HEK293 (cell line): ENCODE measurements at regions not wholly inside any gene's neighbourhood (a gene's known extent, or its start where the extent isn't known, plus 50 kb on each side); places are given as distances from the start of the nearest gene placed in this dataset.

ENCODE experiments used
- CTCF ChIA-PET: fragments of 350-600 bp; formaldehyde crosslinking; extraction: SDS; loops from one replicate; lab custom pipeline; 2021; ENCODE audit warnings: antibody characterized with exemption; lab: Yijun Ruan, JAX
- POLR2A ChIA-PET: fragments of 300-600 bp; formaldehyde crosslinking; extraction: SDS; loops from one replicate; lab custom pipeline; 2020; ENCODE audit warnings: antibody characterized with exemption, inconsistent platforms; lab: Yijun Ruan, JAX
- H3K27ac ChIP-seq: fragments of 200-500 bp; sonication (Bioruptor generic); 2 replicates; pipeline ENCODE4 v1.5.1; 2014; ENCODE audit warnings: low read depth, low read length, control low read depth, inconsistent platforms; ENCODE audit errors: extremely low read depth
- H3K36me3 ChIP-seq, 2 experiments: fragments of 200-500 bp in 1 of 2; sonication (Bioruptor generic) in 1 of 2; 1 replicate in 1 of 2; 2 replicates in 1 of 2; pipeline ENCODE4 v1.5.1; 2014 to 2017; ENCODE audit warnings: inconsistent platforms in 2 of 2, low read length in 2 of 2; ENCODE audit not compliant: control insufficient read depth in 2 of 2, insufficient read depth in 1 of 2
- H3K4me1 ChIP-seq: fragments of 200-500 bp; sonication (Bioruptor generic); 2 replicates; pipeline ENCODE4 v1.5.1; 2014; ENCODE audit warnings: mild to moderate bottlenecking, low read length, inconsistent platforms; ENCODE audit not compliant: control insufficient read depth, insufficient read depth
- H3K4me3 ChIP-seq: 2 replicates; pipeline ENCODE4 v1.5.1; 2011; ENCODE audit warnings: low read depth, mild to moderate bottlenecking, control low read depth, low read length, moderate library complexity
- H3K9me3 ChIP-seq: fragments of 200-500 bp; sonication (Bioruptor generic); 2 replicates; pipeline ENCODE4 v1.5.1; 2014; ENCODE audit warnings: low read depth, low read length, inconsistent platforms; ENCODE audit not compliant: control insufficient read depth, insufficient read depth
- GFI1B ChIP-seq: fragments of 450-650 bp; formaldehyde crosslinking; IDR thresholded peaks from 2 replicates; pipeline ENCODE4 v1.5.1; 2016; ENCODE audit warnings: missing biosample characterization, missing genetic modification characterization
- GLI4 ChIP-seq: fragments of 450-650 bp; formaldehyde crosslinking; IDR thresholded peaks from 2 replicates; pipeline ENCODE4 v1.5.1; 2016; ENCODE audit warnings: missing biosample characterization, missing genetic modification characterization
- KLF1 ChIP-seq: fragments of 450-650 bp; formaldehyde crosslinking; IDR thresholded peaks from 2 replicates; pipeline ENCODE4 v1.5.1; 2016; ENCODE audit warnings: missing biosample characterization, missing genetic modification characterization
- SCRT2 ChIP-seq: fragments of 450-650 bp; formaldehyde crosslinking; IDR thresholded peaks from 2 replicates; pipeline ENCODE4 v1.5.1; 2016; ENCODE audit warnings: missing biosample characterization, missing genetic modification characterization
- TCF7L2 ChIP-seq: IDR thresholded peaks from 2 replicates; pipeline ENCODE4 v1.6.1; 2011; ENCODE audit warnings: low read depth, mild to moderate bottlenecking, inconsistent platforms, low read length, moderate library complexity, borderline replicate concordance
- ZNF133 ChIP-seq: fragments of 450-650 bp; formaldehyde crosslinking; IDR thresholded peaks from 2 replicates; pipeline ENCODE4 v1.5.1; 2016; ENCODE audit warnings: missing biosample characterization, missing genetic modification characterization
- ZNF19 ChIP-seq: fragments of 450-650 bp; formaldehyde crosslinking; IDR thresholded peaks from 2 replicates; pipeline ENCODE4; 2016; ENCODE audit warnings: missing biosample characterization, missing genetic modification characterization, low read depth
- ZNF248 ChIP-seq: fragments of 450-650 bp; formaldehyde crosslinking; IDR thresholded peaks from 2 replicates; pipeline ENCODE4 v1.5.1; 2017; ENCODE audit warnings: missing biosample characterization, missing genetic modification characterization
- ZNF274 ChIP-seq, 2 experiments: fragments of 200-500 bp in 1 of 2; fragments of 450-650 bp in 1 of 2; sonication (Bioruptor generic) in 1 of 2; formaldehyde crosslinking in 1 of 2; IDR thresholded peaks; 2 replicates each; pipeline versions ENCODE4 v1.5.1 to v1.6.1; 2014 to 2016; ENCODE audit warnings: borderline replicate concordance in 1 of 2, inconsistent platforms in 1 of 2, low read length in 1 of 2, missing biosample characterization in 1 of 2, missing genetic modification characterization in 1 of 2
- ZNF530 ChIP-seq: fragments of 450-650 bp; formaldehyde crosslinking; IDR thresholded peaks from 2 replicates; pipeline ENCODE4 v1.5.1; 2016; ENCODE audit warnings: low read depth, missing biosample characterization, missing genetic modification characterization
- ZNF664 ChIP-seq: fragments of 450-650 bp; formaldehyde crosslinking; IDR thresholded peaks from 2 replicates; pipeline ENCODE4 v1.5.1; 2016; ENCODE audit warnings: missing biosample characterization, missing genetic modification characterization
- ZNF701 ChIP-seq: fragments of 450-650 bp; formaldehyde crosslinking; IDR thresholded peaks from 2 replicates; pipeline ENCODE4 v1.5.1; 2016; ENCODE audit warnings: missing biosample characterization, missing genetic modification characterization
- ZNF768 ChIP-seq: fragments of 450-650 bp; formaldehyde crosslinking; IDR thresholded peaks from 2 replicates; pipeline ENCODE4 v1.5.1; 2018; ENCODE audit warnings: missing biosample characterization, mild to moderate bottlenecking, missing genetic modification characterization
- ZNF777 ChIP-seq: fragments of 450-650 bp; formaldehyde crosslinking; IDR thresholded peaks from 2 replicates; pipeline ENCODE4 v1.5.1; 2017; ENCODE audit warnings: missing biosample characterization, missing genetic modification characterization, borderline replicate concordance
- ZNF830 ChIP-seq: fragments of 450-650 bp; IDR thresholded peaks from 2 replicates; pipeline ENCODE4 v1.5.0; 2018; ENCODE audit warnings: missing biosample characterization, missing genetic modification characterization, low read depth, mild to moderate bottlenecking, moderate library complexity
- ZNF837 ChIP-seq: fragments of 450-650 bp; formaldehyde crosslinking; IDR thresholded peaks from 2 replicates; pipeline ENCODE4 v1.5.1; 2016; ENCODE audit warnings: missing biosample characterization, missing genetic modification characterization
- ZSCAN23 ChIP-seq: fragments of 450-650 bp; formaldehyde crosslinking; IDR thresholded peaks from 2 replicates; pipeline ENCODE4 v1.5.1; 2016; ENCODE audit warnings: missing biosample characterization, missing genetic modification characterization
- ZXDB ChIP-seq: fragments of 450-650 bp; formaldehyde crosslinking; IDR thresholded peaks from 2 replicates; pipeline ENCODE4 v1.5.1; 2016; ENCODE audit warnings: missing biosample characterization, missing genetic modification characterization
- TF ChIP-seq, protein P1 (sequence below): fragments of 450-650 bp; formaldehyde crosslinking; IDR thresholded peaks from 2 replicates; pipeline ENCODE4 v1.5.1; 2016; ENCODE audit warnings: missing biosample characterization, missing genetic modification characterization
- TF ChIP-seq, protein P2 (sequence below): fragments of 450-650 bp; formaldehyde crosslinking; optimal IDR thresholded peaks from 2 replicates; pipeline ENCODE3; 2016; ENCODE audit warnings: missing biosample characterization, mild to moderate bottlenecking, missing genetic modification characterization
- TF ChIP-seq, protein P3 (sequence below): fragments of 450-650 bp; formaldehyde crosslinking; IDR thresholded peaks from 2 replicates; pipeline ENCODE4 v1.5.1; 2016; ENCODE audit warnings: missing biosample characterization, missing genetic modification characterization
- TF ChIP-seq, protein P4 (sequence below): IDR thresholded peaks from 2 replicates; pipeline ENCODE4 v1.6.1; 2011; ENCODE audit warnings: mild to moderate bottlenecking, low read depth, low read length, borderline replicate concordance
- TF ChIP-seq, protein P5 (sequence below): fragments of 450-650 bp; formaldehyde crosslinking; IDR thresholded peaks from 2 replicates; pipeline ENCODE4 v1.5.1; 2017; ENCODE audit warnings: missing biosample characterization, missing genetic modification characterization

DNA sequence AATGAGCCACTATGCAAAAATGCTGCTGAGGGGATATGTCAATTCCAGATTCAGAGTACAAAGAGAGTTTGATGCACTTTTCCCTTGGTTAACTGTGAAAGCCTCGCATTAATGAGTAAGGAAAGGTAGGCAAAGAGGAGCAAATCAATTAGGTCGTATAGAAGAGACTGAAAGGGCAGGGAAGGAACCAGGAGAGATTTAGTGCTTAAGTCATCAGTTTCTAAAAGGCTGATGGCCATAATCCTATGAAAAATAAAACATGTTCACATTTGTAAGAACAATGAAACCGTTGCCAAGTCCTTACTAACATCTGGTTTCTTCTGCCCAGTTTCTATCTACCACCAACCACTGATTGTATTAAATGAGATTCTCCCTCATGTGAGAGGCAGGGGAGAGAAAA, 118.4 kb upstream of the PALMD start (continued):
- no peak for TF ChIP-seq ZNF133 (tag by site-specific recombination)
- no peak for TF ChIP-seq ZNF664
- TF ChIP-seq GLI4 (tag by site-specific recombination): no peak
- no peak for TF ChIP-seq ZNF830

DNA sequence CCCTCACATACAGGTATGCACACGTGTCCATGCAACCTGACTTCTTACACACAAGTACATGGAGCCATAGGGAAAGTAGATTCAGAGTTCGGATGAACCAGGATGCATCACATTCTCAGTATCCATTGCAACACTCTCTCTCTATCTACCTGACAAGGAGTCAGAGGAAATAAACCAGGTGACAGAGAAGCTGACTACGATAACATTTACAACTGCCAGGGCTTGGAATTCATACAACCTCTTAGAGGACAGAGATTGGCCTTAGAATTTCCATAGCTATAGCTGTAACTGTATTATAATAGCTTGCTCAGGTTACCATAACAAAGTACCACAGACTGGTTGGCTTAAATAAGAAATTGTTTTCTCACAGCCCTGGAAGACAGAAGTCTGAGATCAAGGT, 116.9 kb upstream of the PALMD start:
- ChIA-PET POLR2A (no interaction called here), CTCF (no interaction called here)
- Histone ChIP-seq H3K9me3 (no peaks in the 10 kb centered on the region), H3K27ac (no peak overlapping the region), H3K36me3 (no peaks in the 10 kb centered on the region), H3K4me3 (no peak overlapping the region), H3K4me1 (no peaks in the 10 kb centered on the region)
- TF ChIP-seq, protein P1, sequence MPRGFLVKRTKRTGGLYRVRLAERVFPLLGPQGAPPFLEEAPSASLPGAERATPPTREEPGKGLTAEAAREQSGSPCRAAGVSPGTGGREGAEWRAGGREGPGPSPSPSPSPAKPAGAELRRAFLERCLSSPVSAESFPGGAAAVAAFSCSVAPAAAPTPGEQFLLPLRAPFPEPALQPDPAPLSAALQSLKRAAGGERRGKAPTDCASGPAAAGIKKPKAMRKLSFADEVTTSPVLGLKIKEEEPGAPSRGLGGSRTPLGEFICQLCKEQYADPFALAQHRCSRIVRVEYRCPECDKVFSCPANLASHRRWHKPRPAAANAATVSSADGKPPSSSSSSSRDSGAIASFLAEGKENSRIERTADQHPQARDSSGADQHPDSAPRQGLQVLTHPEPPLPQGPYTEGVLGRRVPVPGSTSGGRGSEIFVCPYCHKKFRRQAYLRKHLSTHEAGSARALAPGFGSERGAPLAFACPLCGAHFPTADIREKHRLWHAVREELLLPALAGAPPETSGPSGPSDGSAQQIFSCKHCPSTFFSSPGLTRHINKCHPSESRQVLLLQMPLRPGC: no peak
- TF ChIP-seq SCRT2: no peak
- TF ChIP-seq KLF1 (tag by site-specific recombination): no peak
- no peak for TF ChIP-seq GFI1B (tag by site-specific recombination)
- TF ChIP-seq, protein P2, sequence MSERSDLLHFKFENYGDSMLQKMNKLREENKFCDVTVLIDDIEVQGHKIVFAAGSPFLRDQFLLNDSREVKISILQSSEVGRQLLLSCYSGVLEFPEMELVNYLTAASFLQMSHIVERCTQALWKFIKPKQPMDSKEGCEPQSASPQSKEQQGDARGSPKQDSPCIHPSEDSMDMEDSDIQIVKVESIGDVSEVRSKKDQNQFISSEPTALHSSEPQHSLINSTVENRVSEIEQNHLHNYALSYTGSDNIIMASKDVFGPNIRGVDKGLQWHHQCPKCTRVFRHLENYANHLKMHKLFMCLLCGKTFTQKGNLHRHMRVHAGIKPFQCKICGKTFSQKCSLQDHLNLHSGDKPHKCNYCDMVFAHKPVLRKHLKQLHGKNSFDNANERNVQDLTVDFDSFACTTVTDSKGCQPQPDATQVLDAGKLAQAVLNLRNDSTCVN: no peak
- no peak for TF ChIP-seq ZNF19
- TF ChIP-seq ZNF777 (tag by site-specific recombination): no peak
- TF ChIP-seq ZNF248 (tag by site-specific recombination): no peak
- no peak for TF ChIP-seq ZNF701 (tag by site-specific recombination)
- TF ChIP-seq, protein P3, sequence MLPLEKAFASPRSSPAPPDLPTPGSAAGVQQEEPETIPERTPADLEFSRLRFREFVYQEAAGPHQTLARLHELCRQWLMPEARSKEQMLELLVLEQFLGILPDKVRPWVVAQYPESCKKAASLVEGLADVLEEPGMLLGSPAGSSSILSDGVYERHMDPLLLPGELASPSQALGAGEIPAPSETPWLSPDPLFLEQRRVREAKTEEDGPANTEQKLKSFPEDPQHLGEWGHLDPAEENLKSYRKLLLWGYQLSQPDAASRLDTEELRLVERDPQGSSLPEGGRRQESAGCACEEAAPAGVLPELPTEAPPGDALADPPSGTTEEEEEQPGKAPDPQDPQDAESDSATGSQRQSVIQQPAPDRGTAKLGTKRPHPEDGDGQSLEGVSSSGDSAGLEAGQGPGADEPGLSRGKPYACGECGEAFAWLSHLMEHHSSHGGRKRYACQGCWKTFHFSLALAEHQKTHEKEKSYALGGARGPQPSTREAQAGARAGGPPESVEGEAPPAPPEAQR (tag by site-specific recombination): no peak
- no peak for TF ChIP-seq ZXDB (tag by site-specific recombination)
- no peak for TF ChIP-seq ZSCAN23 (tag by site-specific recombination)
- TF ChIP-seq ZNF837: no peak

DNA sequence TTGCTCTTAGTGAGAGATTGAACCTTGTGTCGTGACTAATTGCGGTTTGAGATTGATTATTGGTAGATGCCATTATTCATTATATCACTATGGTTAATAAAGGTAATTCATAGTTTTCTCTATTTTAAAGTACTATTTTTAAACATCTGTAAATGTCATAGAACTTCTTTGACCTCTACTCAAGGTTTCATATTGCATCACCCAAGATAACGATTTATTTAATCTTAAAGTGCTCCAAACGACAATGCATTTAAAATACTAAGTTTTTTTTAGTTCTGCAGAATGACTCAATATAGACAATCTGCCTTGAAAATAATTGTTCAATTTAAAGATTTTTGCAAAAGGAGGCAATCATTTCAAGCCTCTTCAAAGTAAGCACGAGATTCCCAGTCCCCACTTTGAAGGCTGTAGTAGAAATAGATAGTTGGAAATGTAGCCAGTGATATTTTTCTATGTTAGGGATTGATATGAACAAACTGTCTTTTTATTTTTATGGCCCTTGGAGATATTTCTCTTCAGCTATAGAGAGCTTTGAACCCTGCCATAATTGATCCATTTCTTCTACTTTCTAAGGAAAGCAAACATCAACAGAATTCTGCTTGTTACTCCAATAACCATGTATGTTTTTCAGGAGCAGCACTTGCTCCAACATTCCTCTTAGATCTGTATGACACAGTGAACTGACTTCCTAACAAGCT, 114.2 kb upstream of the PALMD start:
- Histone ChIP-seq H3K27ac (no peak overlapping the region), H3K4me3 (no peak overlapping the region), H3K9me3 (no peaks in the 10 kb centered on the region), H3K4me1 (no peaks in the 10 kb centered on the region), H3K36me3 (no peaks in the 10 kb centered on the region)
- ChIA-PET POLR2A (no interaction called here), CTCF (interaction anchor here (0.6 kb wide), 1 partner anchor 162 kb away, joined by 3 read pairs; no protein-coding TSS in a partner anchor)
- TF ChIP-seq, protein P4, sequence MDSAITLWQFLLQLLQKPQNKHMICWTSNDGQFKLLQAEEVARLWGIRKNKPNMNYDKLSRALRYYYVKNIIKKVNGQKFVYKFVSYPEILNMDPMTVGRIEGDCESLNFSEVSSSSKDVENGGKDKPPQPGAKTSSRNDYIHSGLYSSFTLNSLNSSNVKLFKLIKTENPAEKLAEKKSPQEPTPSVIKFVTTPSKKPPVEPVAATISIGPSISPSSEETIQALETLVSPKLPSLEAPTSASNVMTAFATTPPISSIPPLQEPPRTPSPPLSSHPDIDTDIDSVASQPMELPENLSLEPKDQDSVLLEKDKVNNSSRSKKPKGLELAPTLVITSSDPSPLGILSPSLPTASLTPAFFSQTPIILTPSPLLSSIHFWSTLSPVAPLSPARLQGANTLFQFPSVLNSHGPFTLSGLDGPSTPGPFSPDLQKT: no peak
- TF ChIP-seq ZNF274 (IDR thresholded peaks at IDR 0.05; ENCODE audit: low read length) (no peak), ZNF274 (tag by site-specific recombination; IDR thresholded peaks at IDR 0.05; ENCODE audit: borderline replicate concordance) (no peak), ZNF768 (tag by site-specific recombination) (no peak), TCF7L2 (no peak), ZNF530 (tag by site-specific recombination) (no peak)
- TF ChIP-seq, protein P2: no peak
- TF ChIP-seq, protein P5, sequence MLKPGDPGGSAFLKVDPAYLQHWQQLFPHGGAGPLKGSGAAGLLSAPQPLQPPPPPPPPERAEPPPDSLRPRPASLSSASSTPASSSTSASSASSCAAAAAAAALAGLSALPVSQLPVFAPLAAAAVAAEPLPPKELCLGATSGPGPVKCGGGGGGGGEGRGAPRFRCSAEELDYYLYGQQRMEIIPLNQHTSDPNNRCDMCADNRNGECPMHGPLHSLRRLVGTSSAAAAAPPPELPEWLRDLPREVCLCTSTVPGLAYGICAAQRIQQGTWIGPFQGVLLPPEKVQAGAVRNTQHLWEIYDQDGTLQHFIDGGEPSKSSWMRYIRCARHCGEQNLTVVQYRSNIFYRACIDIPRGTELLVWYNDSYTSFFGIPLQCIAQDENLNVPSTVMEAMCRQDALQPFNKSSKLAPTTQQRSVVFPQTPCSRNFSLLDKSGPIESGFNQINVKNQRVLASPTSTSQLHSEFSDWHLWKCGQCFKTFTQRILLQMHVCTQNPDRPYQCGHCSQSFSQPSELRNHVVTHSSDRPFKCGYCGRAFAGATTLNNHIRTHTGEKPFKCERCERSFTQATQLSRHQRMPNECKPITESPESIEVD (tag by site-specific recombination): no peak
- TF ChIP-seq, protein P1: no peak
